ENCODE measurements at regions not wholly inside any gene's neighbourhood (a gene's known extent, or its start where the extent isn't known, plus 50 kb on each side); places are given as distances from the start of the nearest gene placed in this dataset.

- no peak for DNase-seq (ENCODE audit: low read depth)
- TF ChIP-seq CTCF (IDR thresholded peaks at IDR 0.05; ENCODE audit: low read depth, low read length, missing control alignments), result no peak
- no peak overlapping the region for H3K4me3 ChIP-seq (ENCODE audit: low read depth, low read length)
Observed at GRCh38 chr20:24863356-24863755, 85.7 kb upstream of the CST7 start.

- H3K4me3 ChIP-seq (ENCODE audit: low read depth, low read length), result no peak overlapping the region
- no peak for DNase-seq (ENCODE audit: low read depth)
- TF ChIP-seq CTCF (IDR thresholded peaks at IDR 0.05; ENCODE audit: low read depth, low read length, missing control alignments), result no peak
Observed at GRCh38 chr20:24866008-24866407, 83.1 kb upstream of the CST7 start.

- TF ChIP-seq CTCF (IDR thresholded peaks at IDR 0.05; ENCODE audit: low read depth, low read length, missing control alignments), result no peak
- no peak overlapping the region for H3K4me3 ChIP-seq (ENCODE audit: low read depth, low read length)
- DNase-seq (ENCODE audit: low read depth), result no peak
Observed at GRCh38 chr20:24866742-24867141, 82.3 kb upstream of the CST7 start.

- no peak overlapping the region for H3K4me3 ChIP-seq (ENCODE audit: low read depth, low read length)
- no peak for DNase-seq (ENCODE audit: low read depth)
- no peak for TF ChIP-seq CTCF (IDR thresholded peaks at IDR 0.05; ENCODE audit: low read depth, low read length, missing control alignments)
Observed at GRCh38 chr20:24867556-24867955, 81.5 kb upstream of the CST7 start.

- H3K4me3 ChIP-seq (ENCODE audit: low read depth, low read length), result no peak overlapping the region
- TF ChIP-seq CTCF (IDR thresholded peaks at IDR 0.05; ENCODE audit: low read depth, low read length, missing control alignments), result no peak
- no peak for DNase-seq (ENCODE audit: low read depth)
Observed at GRCh38 chr20:24868396-24868927, 80.6 kb upstream of the CST7 start.

GRCh38 chr20:24868959-24869358 is 80.1 kb upstream of the CST7 start:
- no peak for TF ChIP-seq CTCF (IDR thresholded peaks at IDR 0.05; ENCODE audit: low read depth, low read length, missing control alignments)
- H3K4me3 ChIP-seq (ENCODE audit: low read depth, low read length), result no peak overlapping the region

GRCh38 chr20:24870057-24870456 is 79.0 kb upstream of the CST7 start:
- DNase-seq (ENCODE audit: low read depth), result no peak
- TF ChIP-seq CTCF (IDR thresholded peaks at IDR 0.05; ENCODE audit: low read depth, low read length, missing control alignments), result no peak
- no peak overlapping the region for H3K4me3 ChIP-seq (ENCODE audit: low read depth, low read length)

More at GRCh38 chr20:24868959-24869358, 80.1 kb upstream of the CST7 start:
- no peak for DNase-seq (ENCODE audit: low read depth)

Data from GM12864 (cell line).